IMR-90 (cell line): ENCODE measurements at regions not wholly inside any gene's neighbourhood (a gene's known extent, or its start where the extent isn't known, plus 50 kb on each side); places are given as distances from the start of the nearest gene placed in this dataset.

Experiments
- ATAC-seq: fragments of 200-7000 bp; cut with Tn5 transposase; 2 replicates; pipeline ENCODE4 v1.9.1; 2020; ENCODE audit warnings: low read depth, mild to moderate bottlenecking, moderate library complexity
- BruUV-seq: library from RNA; stranded (reverse); fragments of 400-500 nt; replicated peaks from 2 replicates; lab custom pipeline; 2021; lab: Mats Ljungman, UMichigan
- CTCF ChIA-PET: fragments of 300-600 bp; formaldehyde crosslinking; extraction: SDS; loops from one replicate; lab custom pipeline; 2021; ENCODE audit warnings: antibody characterized with exemption; lab: Yijun Ruan, JAX
- POLR2A ChIA-PET: fragments of 300-600 bp; sonication (Branson Sonifier 250); formaldehyde crosslinking; loops from one replicate; lab custom pipeline; 2022; ENCODE audit warnings: antibody characterized with exemption; ENCODE audit not compliant: unreplicated experiment; lab: Charles Lee
- DNase-seq: peaks from one replicate; pipeline ENCODE4 v3.0.0; 2013
- H2AFZ ChIP-seq: replicated peaks from 2 replicates; pipeline ENCODE3; 2013; ENCODE audit warnings: low read length, mild to moderate bottlenecking; ENCODE audit not compliant: poor library complexity
- H2AK5ac ChIP-seq: 2 replicates; pipeline ENCODE4 v1.6.1; 2013; ENCODE audit warnings: low read depth, low read length, inconsistent platforms
- H2AK9ac ChIP-seq: replicated peaks from 2 replicates; pipeline ENCODE3; 2013; ENCODE audit warnings: mild to moderate bottlenecking, low read depth, low read length, moderate library complexity; ENCODE audit not compliant: poor library complexity
- H2BK120ac ChIP-seq: 2 replicates; pipeline ENCODE4 v1.6.1; 2013; ENCODE audit warnings: low read depth, low read length, inconsistent platforms
- H2BK15ac ChIP-seq: 3 replicates; pipeline ENCODE4 v1.6.1; 2013; ENCODE audit warnings: low read depth, low read length, inconsistent platforms
- H2BK20ac ChIP-seq: 2 replicates; pipeline ENCODE4 v1.6.1; 2013; ENCODE audit warnings: low read depth, mild to moderate bottlenecking, inconsistent platforms, low read length, moderate library complexity
- H2BK5ac ChIP-seq: 2 replicates; pipeline ENCODE4 v1.6.1; 2013; ENCODE audit warnings: mild to moderate bottlenecking, low read depth, low read length, inconsistent platforms; ENCODE audit not compliant: poor library complexity, severe bottlenecking
- H3K14ac ChIP-seq: replicated peaks from 2 replicates; pipeline ENCODE4 v1.6.1; 2013; ENCODE audit warnings: low read depth, low read length, inconsistent platforms
- H3K18ac ChIP-seq: 2 replicates; pipeline ENCODE4 v1.6.1; 2013; ENCODE audit warnings: low read depth, low read length, control low read depth
- H3K23ac ChIP-seq: 2 replicates; pipeline ENCODE4 v1.6.1; 2013; ENCODE audit warnings: low read depth, low read length, inconsistent platforms
- H3K27ac ChIP-seq: 2 replicates; pipeline ENCODE4 v1.5.1; 2013; ENCODE audit warnings: mild to moderate bottlenecking, control low read depth, low read length; ENCODE audit not compliant: insufficient read depth
- H3K27me3 ChIP-seq: 2 replicates; pipeline ENCODE4 v1.6.1; 2013; ENCODE audit warnings: low read length; ENCODE audit not compliant: control insufficient read depth, insufficient read depth
- H3K36me3 ChIP-seq: 2 replicates; pipeline ENCODE4 v1.6.1; 2013; ENCODE audit warnings: low read length, mixed read lengths; ENCODE audit not compliant: control insufficient read depth, insufficient read depth
- H3K4ac ChIP-seq: 2 replicates; pipeline ENCODE4 v1.6.1; 2013; ENCODE audit warnings: low read depth, low read length, inconsistent platforms
- H3K4me1 ChIP-seq: 2 replicates; pipeline ENCODE4 v1.6.1; 2013; ENCODE audit warnings: low read length, mixed read lengths; ENCODE audit not compliant: control insufficient read depth, insufficient read depth
- H3K4me2 ChIP-seq: 2 replicates; pipeline ENCODE4 v1.6.1; 2013; ENCODE audit warnings: low read depth, mild to moderate bottlenecking, control low read depth, low read length, moderate library complexity
- H3K4me3 ChIP-seq: 2 replicates; pipeline ENCODE4 v1.5.1; 2013; ENCODE audit warnings: low read depth, mild to moderate bottlenecking, control low read depth, low read length, moderate library complexity; ENCODE audit not compliant: insufficient read depth
- H3K56ac ChIP-seq: 2 replicates; pipeline ENCODE4 v1.6.1; 2013; ENCODE audit warnings: low read length, inconsistent platforms; ENCODE audit not compliant: insufficient read depth; ENCODE audit errors: extremely low read depth
- H3K79me1 ChIP-seq, 2 experiments: 2 replicates each; pipeline ENCODE4 v1.6.1; 2013; ENCODE audit warnings: low read length in 2 of 2, inconsistent platforms in 1 of 2, low read depth in 1 of 2
- H3K9ac ChIP-seq: 2 replicates; pipeline ENCODE4 v1.6.1; 2013; ENCODE audit warnings: low read depth, low read length, control low read depth
- H3K9me1 ChIP-seq: 2 replicates; pipeline ENCODE4 v1.6.1; 2013; ENCODE audit warnings: low read length, inconsistent platforms; ENCODE audit not compliant: insufficient read depth
- H3K9me3 ChIP-seq: 2 replicates; pipeline ENCODE4 v1.6.1; 2013; ENCODE audit warnings: low read length; ENCODE audit not compliant: control insufficient read depth, insufficient read depth
- H4K20me1 ChIP-seq: 2 replicates; pipeline ENCODE4 v1.6.1; 2013; ENCODE audit warnings: low read length, inconsistent platforms; ENCODE audit not compliant: insufficient read depth
- H4K5ac ChIP-seq: 2 replicates; pipeline ENCODE4 v1.6.1; 2013; ENCODE audit warnings: mild to moderate bottlenecking, low read depth, low read length, control low read depth
- H4K8ac ChIP-seq, 2 experiments: 2 replicates each; pipeline ENCODE4 v1.6.1; 2013; ENCODE audit warnings: low read depth in 2 of 2, low read length in 2 of 2, control low read depth in 1 of 2, inconsistent platforms in 1 of 2
- H4K91ac ChIP-seq: 2 replicates; pipeline ENCODE4 v1.6.1; 2013; ENCODE audit warnings: low read depth, low read length, inconsistent platforms; ENCODE audit not compliant: insufficient read depth
- MAZ ChIP-seq: IDR thresholded peaks from 2 replicates; pipeline ENCODE4 v1.6.1; 2012; ENCODE audit warnings: low read depth, mild to moderate bottlenecking, low read length, improper control_type of control experiment, moderate library complexity, borderline replicate concordance
- USF2 ChIP-seq: fragments of 150-350 bp; IDR thresholded peaks from 2 replicates; pipeline ENCODE4 v1.6.1; 2017; ENCODE audit warnings: mild to moderate bottlenecking, antibody characterized with exemption, low read length, low read depth
- WGBS, 2 experiments: methylation state at CpG; one replicate each; pipeline versions ENCODE4 v1.1.5 to v1.1.7; 2013; ENCODE audit warnings: missing lambda C conversion rate in 2 of 2; ENCODE audit not compliant: insufficient read length in 1 of 2; ENCODE audit errors: extremely low coverage in 2 of 2; 5-methylcytosine and 5-hydroxymethylcytosine counted together
- dilution Hi-C: fragments of 300-500 bp; cut with HindIII; formaldehyde crosslinking; loops from one replicate; pipeline ENCODE4 v1.14.3; 2018; ENCODE audit warnings: low sequenced_read_pairs; ENCODE audit not compliant: unreplicated experiment
- in situ Hi-C: fragments of 300-500 bp; cut with MboI; formaldehyde crosslinking; loops from 3 replicates; pipeline ENCODE4 v1.14.3; 2019; ENCODE audit warnings: low sequenced_read_pairs, inconsistent platforms, mixed read lengths
- intact Hi-C: fragments of 100-400 bp; cut with micrococcal nuclease; formaldehyde crosslinking; loops from 2 replicates; pipeline ENCODE4 v1.10.0; 2022

- H4K8ac ChIP-seq: no peak overlapping the region
- POLR2A ChIA-PET: no interaction called here
- BruUV-seq: no TSS peak
- H3K27ac ChIP-seq: no peak overlapping the region
- no peak overlapping the region for H3K56ac ChIP-seq
- H3K9me1 ChIP-seq: no peaks in the 10 kb centered on the region
- no peaks in the 10 kb centered on the region for H3K9me3 ChIP-seq
- H2BK120ac ChIP-seq: no peak overlapping the region
- no peaks in the 10 kb centered on the region for H4K20me1 ChIP-seq
- H3K4ac ChIP-seq: no peak overlapping the region
- H3K4me1 ChIP-seq: no peaks in the 10 kb centered on the region
- no peak overlapping the region for H2BK20ac ChIP-seq
- DNase-seq (no peak), ATAC-seq (no peak)
- no peak overlapping the region for H4K5ac ChIP-seq
- H3K4me2 ChIP-seq: no peak overlapping the region
- no peak overlapping the region for H3K23ac ChIP-seq
- H3K27me3 ChIP-seq: no peaks in the 10 kb centered on the region
- in situ Hi-C loops (no loop called here), dilution Hi-C loops (no loop called here), intact Hi-C loops (no loop called here)
- no peak overlapping the region for H4K91ac ChIP-seq
- no peak overlapping the region for H2BK15ac ChIP-seq
- no peak overlapping the region for H2AK5ac ChIP-seq
- CTCF ChIA-PET: no interaction called here
- 20% methylated on average over 1 of the region's 2 CpGs; no CpG with 5 or more reads in 1 of the 2 experiments for WGBS, 2 experiments
- H3K36me3 ChIP-seq: no peaks in the 10 kb centered on the region
- no peak overlapping the region for H3K14ac ChIP-seq
- no peak overlapping the region for H2AFZ ChIP-seq
- H3K4me3 ChIP-seq: no peak overlapping the region
- no peak overlapping the region for H3K9ac ChIP-seq
- H2BK5ac ChIP-seq: no peak overlapping the region
- H2AK9ac ChIP-seq: no peak overlapping the region
- no peaks in the 10 kb centered on the region for H3K79me1 ChIP-seq
- no peak overlapping the region for H3K18ac ChIP-seq
- TF ChIP-seq MAZ (no peak), USF2 (no peak)
Observed at GRCh38 chr12:62032870-62033269, 227.3 kb upstream of the USP15 start.
